Esophagus muscularis mucosa (tissue), 4 donors: ENCODE measurements at regions not wholly inside any gene's neighbourhood (a gene's known extent, or its start where the extent isn't known, plus 50 kb on each side); places are given as distances from the start of the nearest gene placed in this dataset.

Experiments used
- CTCF ChIP-seq, 3 experiments: fragments of 200-600 bp in 2 of 3; fragments of 450-650 bp in 1 of 3; sonication (generic) in 2 of 3; IDR thresholded peaks; one replicate each; pipeline ENCODE4 v1.5.1; 2017 to 2019; ENCODE audit warnings: antibody characterized with exemption in 3 of 3, mild to moderate bottlenecking in 2 of 3, moderate library complexity in 1 of 3
- EP300 ChIP-seq: sonication (generic); formaldehyde crosslinking; IDR thresholded peaks from one replicate; pipeline ENCODE4 v1.6.1; 2017; ENCODE audit warnings: antibody characterized with exemption
- POLR2A ChIP-seq: fragments of 450-650 bp; IDR thresholded peaks from one replicate; pipeline ENCODE4 v1.6.1; 2017; ENCODE audit warnings: antibody characterized with exemption, moderate library complexity, mild to moderate bottlenecking, low read depth
- POLR2AphosphoS5 ChIP-seq, 2 donors: sonication (generic); formaldehyde crosslinking; IDR thresholded peaks; one replicate each; pipeline ENCODE4 v1.6.1; 2017; ENCODE audit warnings: antibody characterized with exemption in 2 of 2

GRCh38 chr2:52594026-52594425 lies 1173.6 kb upstream of the CHAC2 start:
- TF ChIP-seq EP300 (no peak), CTCF (IDR thresholded peaks at IDR 0.05) (no peak), POLR2A (no peak), POLR2AphosphoS5 (IDR thresholded peaks at IDR 0.05) (no peak)
